ENCODE measurements at regions not wholly inside any gene's neighbourhood (a gene's known extent, or its start where the extent isn't known, plus 50 kb on each side); places are given as distances from the start of the nearest gene placed in this dataset.

GRCh38 chr6:25166955-25167748 is 112.0 kb upstream of the CARMIL1 start:
- DNase-seq: no peak

- no peak for DNase-seq
Measured at GRCh38 chr6:25167961-25168360, 111.2 kb upstream of the CARMIL1 start.

GRCh38 chr6:25168637-25169036 is 110.5 kb upstream of the CARMIL1 start:
- DNase-seq: no peak

GRCh38 chr6:25169553-25169952 is 109.6 kb upstream of the CARMIL1 start:
- no peak for DNase-seq

- DNase-seq: no peak
Measured at GRCh38 chr6:25169961-25170360, 109.2 kb upstream of the CARMIL1 start.

GRCh38 chr6:25170640-25171039 is 108.5 kb upstream of the CARMIL1 start:
- DNase-seq: no peak

- DNase-seq: no peak
Measured at GRCh38 chr6:25171301-25171700, 107.9 kb upstream of the CARMIL1 start.

- DNase-seq: no peak
Measured at GRCh38 chr6:25172819-25173218, 106.4 kb upstream of the CARMIL1 start.

GRCh38 chr6:25173246-25173645 is 105.9 kb upstream of the CARMIL1 start:
- no peak for DNase-seq

- DNase-seq: no peak
Measured at GRCh38 chr6:25173951-25174474, 105.2 kb upstream of the CARMIL1 start.

GRCh38 chr6:25174678-25175077 is 104.5 kb upstream of the CARMIL1 start:
- no peak for DNase-seq

- no peak for DNase-seq
Measured at GRCh38 chr6:25175196-25175595, 104.0 kb upstream of the CARMIL1 start.

GRCh38 chr6:25175681-25176080 is 103.5 kb upstream of the CARMIL1 start:
- DNase-seq: no peak

- no peak for DNase-seq
Measured at GRCh38 chr6:25176466-25176865, 102.7 kb upstream of the CARMIL1 start.

GRCh38 chr6:25177500-25178028 is 101.6 kb upstream of the CARMIL1 start:
- no peak for DNase-seq

GRCh38 chr6:25178336-25179035 is 100.7 kb upstream of the CARMIL1 start:
- no peak for DNase-seq

- no peak for DNase-seq
Measured at GRCh38 chr6:25179051-25179778, 100.0 kb upstream of the CARMIL1 start.

GRCh38 chr6:25180630-25181349 is 98.4 kb upstream of the CARMIL1 start:
- no peak for DNase-seq

GRCh38 chr6:25181350-25181724 is 97.8 kb upstream of the CARMIL1 start:
- DNase-seq: no peak

GRCh38 chr6:25181923-25182322 is 97.3 kb upstream of the CARMIL1 start:
- no peak for DNase-seq

- no peak for DNase-seq
Measured at GRCh38 chr6:25186919-25187318, 92.3 kb upstream of the CARMIL1 start.

- no peak for DNase-seq
Measured at GRCh38 chr6:25188232-25188631, 90.9 kb upstream of the CARMIL1 start.
